Fibroblast of peridontal ligament (primary cell): ENCODE measurements at regions not wholly inside any gene's neighbourhood (a gene's known extent, or its start where the extent isn't known, plus 50 kb on each side); places are given as distances from the start of the nearest gene placed in this dataset.

ENCODE experiments used
- DNase-seq: peaks from one replicate; pipeline ENCODE4 v3.0.0-alpha.2; 2010; ENCODE audit errors: extremely low read depth

DNA sequence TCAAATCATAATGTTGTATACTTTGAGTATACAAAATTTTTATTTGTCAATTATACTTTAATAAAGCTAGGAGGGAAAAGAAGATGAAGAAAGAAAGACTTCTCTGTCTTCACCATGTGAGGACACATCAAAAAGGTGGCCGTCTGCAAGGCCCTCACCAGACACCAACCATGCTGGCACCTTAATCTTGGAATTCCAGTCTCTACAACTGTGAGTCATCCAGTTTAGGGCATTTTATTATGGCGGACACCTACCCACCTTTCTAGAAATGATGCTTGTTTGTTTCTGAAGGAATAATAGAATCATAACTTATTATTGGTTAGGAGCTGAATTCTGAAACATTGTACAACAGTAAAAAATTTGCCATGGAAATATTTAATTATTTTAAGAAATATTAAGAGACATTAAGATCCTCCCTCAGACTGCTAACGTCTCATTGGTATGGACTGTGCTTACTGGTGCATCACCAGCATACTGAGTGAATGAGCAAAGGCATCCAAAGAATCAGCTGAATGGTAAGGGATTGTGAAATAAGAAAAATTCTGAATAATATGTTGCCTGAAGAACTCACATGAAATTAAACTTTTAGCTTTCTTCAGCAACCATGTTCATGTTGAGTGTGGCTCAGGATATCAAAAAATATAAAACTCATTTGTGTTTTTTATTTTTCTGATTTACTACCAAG is 536.6 kb downstream of the HTR7 start:
- DNase-seq = peak; percentile 74

DNA sequence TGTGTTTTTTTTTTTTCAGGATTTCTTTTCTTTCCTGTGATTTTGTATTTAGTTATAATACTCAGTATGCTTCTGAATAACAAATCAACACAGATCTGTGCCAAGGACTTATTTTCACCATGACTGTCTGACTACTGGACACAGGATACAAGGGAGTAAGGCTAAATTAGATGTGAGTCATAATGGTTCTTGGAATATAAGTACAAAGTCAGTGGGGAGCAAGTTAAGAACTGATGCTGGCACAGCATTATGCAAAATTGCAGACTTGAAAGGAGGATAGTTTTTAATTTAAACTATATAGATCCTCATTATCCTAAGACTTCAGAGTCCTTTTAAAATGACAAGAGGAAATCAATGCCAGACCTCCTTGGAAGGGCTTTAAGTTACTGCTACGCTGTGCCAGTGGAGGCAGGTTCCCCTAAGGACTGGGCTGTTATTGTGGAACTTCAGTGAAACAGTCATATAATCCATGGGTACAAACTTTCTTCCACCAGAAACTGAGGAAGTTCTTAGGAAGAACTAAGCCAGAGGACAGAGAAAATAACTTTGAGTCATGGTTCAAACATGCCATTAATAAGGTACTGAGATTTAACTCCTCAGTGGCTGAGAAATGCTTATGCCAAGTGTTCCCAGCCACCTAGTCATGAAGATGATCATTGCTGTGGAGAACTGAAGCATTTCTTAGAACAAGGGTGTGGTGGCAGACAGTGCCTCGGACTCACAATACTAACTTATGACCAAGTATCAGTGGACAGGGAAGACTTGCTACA is 531.2 kb downstream of the HTR7 start:
- DNase-seq = peak; percentile 77

DNA sequence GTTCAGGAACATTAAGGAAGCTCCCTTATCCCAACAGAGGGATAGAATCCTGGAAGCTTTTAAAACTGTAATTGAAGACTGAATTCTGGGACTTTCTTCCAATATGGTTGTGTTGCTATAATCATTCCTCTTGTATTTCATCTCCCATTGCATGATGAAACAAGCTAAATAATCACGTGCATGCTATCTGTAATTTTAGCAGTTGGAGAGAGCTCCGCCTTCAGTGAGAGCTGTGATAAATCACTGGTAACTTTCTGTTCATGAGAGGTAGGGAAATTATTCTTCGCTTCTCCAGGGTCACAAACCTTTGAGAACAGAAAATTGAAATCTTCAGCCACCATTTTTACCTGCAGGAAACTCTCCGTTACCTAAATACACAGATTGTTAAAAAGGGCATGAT is 530.2 kb downstream of the HTR7 start:
- no peak for DNase-seq

DNA sequence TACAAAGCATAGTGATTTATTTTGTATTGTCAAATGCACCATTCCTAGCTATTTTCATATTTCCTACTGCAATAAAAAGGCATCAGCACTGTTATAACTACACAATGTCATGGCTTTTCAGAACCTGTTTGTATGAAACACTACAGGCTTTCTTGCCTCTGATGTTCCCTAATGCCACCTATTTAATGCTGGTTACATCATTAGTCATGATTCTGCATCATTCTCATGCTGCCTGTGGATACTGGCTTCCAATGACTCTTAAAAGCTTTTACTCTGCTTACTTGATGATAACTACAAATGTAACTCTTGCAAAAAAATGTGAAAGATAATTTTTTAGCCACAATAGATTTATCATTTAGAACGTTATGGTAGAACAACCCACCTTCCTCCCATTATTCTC is 529.4 kb downstream of the HTR7 start:
- DNase-seq = no peak

GRCh38 chr10:90328896-90329295 is 528.9 kb downstream of the HTR7 start:
- DNase-seq = no peak

GRCh38 chr10:90337316-90337715 is 520.5 kb downstream of the HTR7 start:
- DNase-seq = no peak

GRCh38 chr10:90342480-90342879 is 515.4 kb downstream of the HTR7 start:
- no peak for DNase-seq

- DNase-seq = no peak
Observed at GRCh38 chr10:90344226-90344625, 513.6 kb downstream of the HTR7 start.

GRCh38 chr10:90347239-90347638 is 510.6 kb downstream of the HTR7 start:
- no peak for DNase-seq

DNA sequence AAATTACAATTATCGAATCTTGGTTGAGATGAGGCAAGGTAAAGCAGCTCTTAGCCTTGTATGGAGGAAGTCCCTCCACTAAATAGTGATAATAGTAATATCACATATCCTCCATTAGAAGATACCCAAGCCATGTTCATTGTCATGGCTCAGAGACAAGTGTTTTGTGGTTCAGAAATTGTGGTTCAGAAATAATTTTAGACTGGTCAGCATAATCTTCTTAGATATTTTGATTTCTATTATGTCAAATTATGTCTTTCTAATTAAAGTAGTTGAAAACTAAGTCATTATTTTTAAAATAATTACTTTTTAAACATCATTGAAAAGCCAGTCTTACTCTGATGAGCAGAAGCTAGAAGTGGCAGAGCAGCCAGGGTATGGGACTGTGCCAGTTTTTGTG is 507.7 kb downstream of the HTR7 start:
- no peak for DNase-seq

DNA sequence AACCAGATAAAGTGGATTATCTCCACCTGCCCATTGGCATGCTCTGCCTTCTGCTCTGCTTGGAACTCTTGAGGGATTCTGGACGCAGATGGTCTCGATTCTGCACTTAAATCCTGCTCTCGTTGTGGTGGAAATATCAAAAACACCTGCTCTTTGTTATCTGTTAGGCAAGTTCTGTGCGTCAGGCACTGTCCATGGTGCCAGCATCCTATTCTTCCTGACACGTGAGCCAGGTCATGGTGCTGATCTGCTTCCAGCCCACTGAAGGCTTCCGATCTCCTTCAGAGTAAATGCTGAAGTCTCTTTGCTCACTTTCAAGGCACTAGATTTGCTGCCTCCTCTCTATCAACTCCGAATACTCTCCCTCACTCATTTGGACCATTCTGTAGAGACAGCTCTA is 505.6 kb downstream of the HTR7 start:
- DNase-seq = peak; percentile 13

- DNase-seq = no peak
Observed at GRCh38 chr10:90354914-90355313, 502.9 kb downstream of the HTR7 start.

DNA sequence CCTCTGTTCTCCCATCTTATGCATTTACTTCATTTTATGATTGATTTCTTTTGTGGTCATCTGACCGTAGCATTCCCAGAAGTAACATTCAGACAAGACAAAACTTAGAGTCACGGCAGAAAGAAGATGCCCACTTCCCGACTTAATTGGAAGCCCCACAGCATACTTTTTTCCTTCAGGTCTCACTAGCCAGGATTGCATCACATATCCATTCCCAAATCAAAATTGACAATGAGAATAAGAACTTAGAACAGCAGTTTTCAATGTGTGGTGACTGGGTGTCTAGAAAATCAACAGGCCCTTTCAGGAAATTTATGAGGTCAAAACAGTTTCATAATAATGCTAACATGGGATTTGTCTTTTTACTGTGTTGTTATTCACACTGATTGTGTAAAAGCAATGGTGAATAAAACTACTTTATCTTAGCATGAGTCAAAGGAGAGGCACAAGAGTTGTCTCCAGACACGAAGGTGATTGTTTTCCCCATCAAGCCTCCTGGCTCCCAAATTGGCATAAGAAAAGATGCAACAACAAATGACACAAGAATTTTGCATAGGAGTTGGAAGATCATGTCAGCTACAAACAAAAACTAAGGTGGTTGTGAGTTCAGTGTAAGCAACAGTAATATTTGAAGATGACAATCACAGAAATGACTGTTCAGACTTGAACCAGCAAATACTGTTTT is 493.9 kb downstream of the HTR7 start:
- no peak for DNase-seq

DNA sequence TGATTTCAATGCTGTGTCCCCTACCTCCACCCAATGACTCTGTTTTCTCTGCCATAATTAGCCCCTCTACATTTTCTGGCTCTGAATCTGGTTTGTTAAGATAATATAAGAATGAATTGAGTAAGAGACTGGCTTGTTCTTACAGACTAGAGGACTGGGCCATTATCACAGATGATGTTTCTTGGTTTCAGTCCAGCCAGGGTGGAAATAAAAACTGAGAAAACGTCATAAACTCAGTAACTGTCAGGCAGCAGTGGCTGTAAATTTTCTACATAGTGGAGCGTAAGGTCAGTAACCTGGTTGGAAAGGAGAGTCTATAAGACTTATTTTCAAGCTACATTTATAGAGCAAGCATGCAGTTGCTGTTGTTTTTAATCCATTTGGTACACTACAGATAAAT is 485.4 kb downstream of the HTR7 start:
- DNase-seq = no peak

DNA sequence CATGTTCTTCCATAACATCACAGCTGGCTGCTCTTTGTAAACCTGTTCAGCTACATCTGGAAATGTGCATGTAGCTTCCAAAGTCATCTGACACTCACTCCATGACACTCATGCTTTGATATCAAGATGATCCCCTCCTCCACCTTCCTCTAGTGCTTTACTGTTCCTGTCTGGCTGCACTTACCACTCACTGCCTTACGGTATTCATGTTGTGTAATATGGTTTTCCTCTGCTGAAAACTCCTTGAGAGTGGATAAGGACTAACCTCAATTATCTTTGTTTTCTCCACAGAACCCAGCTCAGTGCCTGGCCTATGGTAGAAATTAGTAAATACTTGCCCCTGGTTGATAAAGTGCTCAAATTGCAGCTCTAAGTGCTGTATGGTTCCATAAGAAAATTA is 483.9 kb downstream of the HTR7 start:
- no peak for DNase-seq

- DNase-seq = peak; percentile 74
Observed at GRCh38 chr10:90378524-90379076, 479.2 kb downstream of the HTR7 start.

- no peak for DNase-seq
Observed at GRCh38 chr10:90381468-90381867, 476.4 kb downstream of the HTR7 start.

DNA sequence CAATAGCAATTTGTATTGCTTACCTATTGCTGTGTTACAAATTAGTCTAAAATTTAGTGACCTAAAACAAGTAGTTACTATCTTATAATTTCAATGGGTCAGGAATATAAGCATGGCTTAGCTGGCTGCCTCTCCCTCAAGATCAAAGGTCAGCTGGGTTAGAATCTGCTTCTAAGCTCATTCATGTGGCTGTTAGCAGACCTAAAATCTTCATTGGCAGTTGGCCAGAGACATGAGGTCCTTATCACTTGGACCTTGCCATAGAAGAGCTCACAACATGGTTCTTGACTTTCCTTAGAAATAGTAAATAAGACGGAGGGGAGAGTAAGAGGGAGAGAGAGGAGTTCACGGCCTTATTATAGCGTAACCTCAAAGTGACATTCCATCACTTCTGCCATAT is 468.0 kb downstream of the HTR7 start:
- DNase-seq = no peak

GRCh38 chr10:90394311-90394710 is 463.5 kb downstream of the HTR7 start:
- no peak for DNase-seq

GRCh38 chr10:90396721-90397120 is 461.1 kb downstream of the HTR7 start:
- DNase-seq = no peak

DNA sequence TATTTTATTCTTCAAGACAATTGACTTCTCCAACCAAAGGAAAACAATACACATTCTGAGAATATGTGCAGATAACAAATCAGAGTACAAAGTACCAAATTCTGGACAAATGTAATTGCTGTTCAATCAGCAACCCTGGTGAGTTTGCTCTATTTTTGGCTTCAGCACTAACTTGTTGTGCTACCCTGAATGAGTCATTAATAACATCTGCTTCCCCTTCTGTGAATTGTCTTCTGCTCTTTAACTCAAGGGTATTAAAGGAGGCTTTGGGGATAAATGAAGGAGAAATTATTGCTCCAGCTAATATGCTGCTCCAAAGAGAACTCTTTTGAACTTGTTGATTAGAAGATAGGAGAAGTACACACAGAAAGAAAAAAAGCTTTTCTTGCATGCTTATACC is 459.3 kb downstream of the HTR7 start:
- DNase-seq = no peak

- no peak for DNase-seq
Observed at GRCh38 chr10:90399782-90400181, 458.1 kb downstream of the HTR7 start.
